ENCODE measurements at regions not wholly inside any gene's neighbourhood (a gene's known extent, or its start where the extent isn't known, plus 50 kb on each side); places are given as distances from the start of the nearest gene placed in this dataset.

GRCh38 chr2:128541448-128541847 lies 222.8 kb upstream of the HS6ST1 start (continued):
- TF ChIP-seq ZNF318 (IDR thresholded peaks at IDR 0.05; ENCODE audit: borderline replicate concordance in 1 of 2, low read depth in 1 of 2) (no peak), XRCC3 (IDR thresholded peaks at IDR 0.05) (no peak), MAX (CRISPR knock-in tag; IDR thresholded peaks at IDR 0.05) (no peak), SP1 (CRISPR knock-in tag; IDR thresholded peaks at IDR 0.05) (no peak), TBP (optimal IDR thresholded peaks at IDR 0.05; ENCODE audit: low read depth, low read length) (no peak), KDM4B (IDR thresholded peaks at IDR 0.05; ENCODE audit: borderline replicate concordance in 2 of 2, low read depth in 1 of 2) (no peak), IRF2 (CRISPR knock-in tag; IDR thresholded peaks at IDR 0.05) (no peak), MTA1 (IDR thresholded peaks at IDR 0.05; ENCODE audit: borderline replicate concordance) (no peak), NCOA2 (IDR thresholded peaks at IDR 0.05; ENCODE audit: partially characterized antibody in 2 of 2) (no peak)
